IPS-18a (cell line): ENCODE measurements at regions not wholly inside any gene's neighbourhood (a gene's known extent, or its start where the extent isn't known, plus 50 kb on each side); places are given as distances from the start of the nearest gene placed in this dataset.

Experiments
- H3K27ac ChIP-seq: one replicate; pipeline ENCODE4 v1.5.1; 2013; ENCODE audit warnings: low read length
- H3K27me3 ChIP-seq: one replicate; pipeline ENCODE4 v1.6.1; 2013; ENCODE audit warnings: mild to moderate bottlenecking, low read length; ENCODE audit not compliant: control insufficient read depth, insufficient read depth
- H3K36me3 ChIP-seq: one replicate; pipeline ENCODE4 v1.6.1; 2013; ENCODE audit warnings: low read depth, low read length; ENCODE audit not compliant: control insufficient read depth
- H3K4me1 ChIP-seq: one replicate; pipeline ENCODE4 v1.6.1; 2013; ENCODE audit warnings: low read depth, low read length; ENCODE audit not compliant: control insufficient read depth
- H3K4me3 ChIP-seq: one replicate; pipeline ENCODE4 v1.5.1; 2013; ENCODE audit warnings: low read length
- H3K9ac ChIP-seq: one replicate; pipeline ENCODE4 v1.6.1; 2013; ENCODE audit warnings: mild to moderate bottlenecking, low read length, moderate library complexity
- H3K9me3 ChIP-seq: one replicate; pipeline ENCODE4 v1.6.1; 2013; ENCODE audit warnings: low read depth, low read length; ENCODE audit not compliant: control insufficient read depth

GRCh38 chr6:168208402-168208801 is 111.2 kb downstream of the DACT2 start:
- no peaks in the 10 kb centered on the region for H3K36me3 ChIP-seq
- no peak overlapping the region for H3K4me3 ChIP-seq
- no peaks in the 10 kb centered on the region for H3K9me3 ChIP-seq
- peaks cover 13% of the 10 kb centered on the region for H3K4me1 ChIP-seq
- H3K9ac ChIP-seq = no peak overlapping the region
- peaks cover 16% of the 10 kb centered on the region for H3K27me3 ChIP-seq
- H3K27ac ChIP-seq = no peak overlapping the region

- Histone ChIP-seq H3K4me1 (peaks cover 13% of the 10 kb centered on the region), H3K27me3 (peaks cover 16% of the 10 kb centered on the region), H3K9me3 (no peaks in the 10 kb centered on the region), H3K9ac (no peak overlapping the region), H3K4me3 (no peak overlapping the region), H3K27ac (no peak overlapping the region), H3K36me3 (no peaks in the 10 kb centered on the region)
Measured at GRCh38 chr6:168207421-168208175, 112.0 kb downstream of the DACT2 start.

DNA sequence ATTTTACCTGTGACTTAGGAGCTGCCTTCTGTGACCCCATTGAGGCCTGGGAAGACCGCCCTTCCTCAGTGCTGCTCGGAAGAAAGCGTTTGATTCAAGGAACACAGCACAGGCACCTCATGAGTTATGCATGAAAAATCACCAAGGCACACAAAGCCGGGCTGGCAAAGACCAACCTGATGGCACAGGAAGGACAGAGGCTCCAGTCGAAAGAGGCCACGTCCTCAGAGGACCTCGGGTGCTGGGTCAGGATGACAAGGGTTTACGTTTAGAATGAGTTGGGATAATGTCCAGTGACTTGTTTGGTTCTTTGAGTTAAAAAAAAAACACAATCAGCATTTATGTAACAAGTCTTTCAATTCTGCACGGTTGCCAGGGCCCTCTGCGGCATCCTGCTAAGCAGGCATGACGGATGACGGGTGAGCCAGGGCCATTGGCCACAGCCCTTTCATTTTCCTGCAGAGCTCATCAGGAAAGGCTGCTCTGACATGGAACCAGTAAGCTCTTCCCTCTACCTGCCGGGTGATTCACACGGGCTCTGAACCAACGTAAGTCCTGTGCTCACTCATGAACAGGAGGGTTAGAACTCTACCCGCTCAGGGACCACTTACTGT is 112.8 kb downstream of the DACT2 start:
- Histone ChIP-seq H3K27ac (no peak overlapping the region), H3K27me3 (peaks cover 16% of the 10 kb centered on the region), H3K36me3 (no peaks in the 10 kb centered on the region), H3K4me3 (no peak overlapping the region), H3K9ac (no peak overlapping the region), H3K4me1 (peaks cover 13% of the 10 kb centered on the region), H3K9me3 (no peaks in the 10 kb centered on the region)

DNA sequence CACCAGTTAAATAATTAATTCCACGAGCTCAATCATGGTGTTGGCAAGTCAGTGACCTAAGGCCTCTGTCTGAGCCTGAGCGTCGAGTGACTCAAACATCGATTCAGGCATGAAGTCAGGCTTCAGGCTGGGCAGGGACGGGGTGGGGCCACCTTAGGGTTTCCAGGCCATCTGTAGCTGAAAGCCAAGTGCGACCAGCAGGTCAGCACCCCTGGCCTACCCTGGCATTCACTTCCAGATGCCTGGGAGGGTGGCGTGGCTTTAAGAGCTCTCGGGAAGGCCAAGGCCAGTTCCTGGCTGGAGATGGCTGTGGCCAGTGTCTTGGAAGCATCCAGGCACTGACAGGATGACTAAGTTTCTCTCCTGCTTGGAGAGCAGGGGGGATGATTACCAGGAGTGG is 113.4 kb downstream of the DACT2 start:
- Histone ChIP-seq H3K27me3 (peaks cover 16% of the 10 kb centered on the region), H3K9me3 (no peaks in the 10 kb centered on the region), H3K9ac (no peak overlapping the region), H3K4me3 (no peak overlapping the region), H3K36me3 (no peaks in the 10 kb centered on the region), H3K27ac (no peak overlapping the region), H3K4me1 (peaks cover 13% of the 10 kb centered on the region)

- H3K27me3 ChIP-seq = no peaks in the 10 kb centered on the region
- H3K9ac ChIP-seq = no peak overlapping the region
- no peak overlapping the region for H3K27ac ChIP-seq
- H3K9me3 ChIP-seq = no peaks in the 10 kb centered on the region
- no peaks in the 10 kb centered on the region for H3K4me1 ChIP-seq
- H3K36me3 ChIP-seq = no peaks in the 10 kb centered on the region
- no peak overlapping the region for H3K4me3 ChIP-seq
Measured at GRCh38 chr6:168201799-168202198, 117.8 kb downstream of the DACT2 start.

DNA sequence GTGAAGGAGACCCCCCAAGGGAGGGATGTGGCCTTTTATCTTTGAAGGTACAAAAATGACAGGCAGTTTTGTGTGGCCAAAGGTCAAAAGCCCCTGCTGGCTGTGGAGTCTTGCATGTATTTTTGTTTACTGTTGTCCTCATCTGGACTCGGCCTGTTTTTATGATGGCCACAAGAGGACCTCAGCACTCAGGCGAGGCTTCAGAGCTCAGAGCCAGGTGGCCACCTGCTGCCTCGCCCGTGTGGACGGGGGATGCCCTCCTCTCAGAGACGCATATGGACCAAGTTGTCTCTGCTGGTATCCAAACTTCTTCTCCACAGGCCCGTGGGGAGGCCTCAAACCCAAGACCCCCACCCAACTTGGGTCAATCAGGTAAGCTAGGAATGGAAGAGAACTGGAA is 118.2 kb downstream of the DACT2 start:
- Histone ChIP-seq H3K4me1 (no peaks in the 10 kb centered on the region), H3K4me3 (no peak overlapping the region), H3K27me3 (no peaks in the 10 kb centered on the region), H3K9ac (no peak overlapping the region), H3K9me3 (no peaks in the 10 kb centered on the region), H3K27ac (no peak overlapping the region), H3K36me3 (no peaks in the 10 kb centered on the region)

GRCh38 chr6:168200571-168201134 is 118.9 kb downstream of the DACT2 start:
- Histone ChIP-seq H3K4me1 (no peaks in the 10 kb centered on the region), H3K4me3 (no peak overlapping the region)

DNA sequence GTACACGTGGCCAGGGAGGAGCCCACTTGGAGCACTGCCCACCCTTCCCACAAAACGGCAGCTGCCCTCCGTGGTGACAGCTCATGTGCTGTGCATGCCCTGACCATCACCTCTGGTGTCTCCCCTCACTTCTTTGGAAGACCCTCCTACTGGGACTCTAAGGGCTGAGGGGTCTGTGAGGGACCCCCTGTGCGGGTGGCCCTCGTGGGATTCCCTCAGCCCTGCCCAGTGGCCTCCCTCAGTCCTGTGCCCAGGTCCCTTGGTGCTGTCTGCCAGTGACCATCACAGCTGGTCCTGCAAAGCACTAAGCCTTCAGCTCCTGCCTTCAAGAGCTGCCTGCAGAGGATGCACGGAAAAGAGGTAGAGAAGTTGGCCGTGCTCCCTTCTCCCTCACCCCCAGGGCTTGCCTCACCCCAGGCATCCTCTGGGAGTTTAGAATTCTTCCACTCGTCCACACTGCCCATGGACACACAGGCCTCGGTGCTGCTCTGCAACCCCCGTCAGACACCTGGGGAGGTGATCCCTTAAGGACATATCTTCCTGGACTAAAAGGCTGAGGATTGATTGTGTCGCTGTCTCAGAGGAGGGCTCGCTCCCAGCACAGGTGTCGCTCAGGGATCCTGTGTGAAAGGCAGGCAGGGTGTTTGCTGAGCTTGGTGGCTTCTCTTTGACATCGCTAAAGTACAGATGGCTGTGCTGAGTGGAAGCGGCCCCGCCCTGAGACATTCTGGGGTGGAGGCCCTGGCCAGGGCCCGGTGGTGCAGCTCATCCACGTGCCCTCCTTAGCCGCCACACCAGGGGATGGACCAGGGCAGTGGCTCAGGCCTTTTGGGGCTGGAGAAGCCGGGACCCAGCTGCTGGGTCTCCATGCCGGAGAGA is 119.5 kb upstream of the FRMD1 start:
- H3K4me3 ChIP-seq = no peak overlapping the region
- H3K27ac ChIP-seq = no peak overlapping the region
- H3K9ac ChIP-seq = no peak overlapping the region
- H3K27me3 ChIP-seq = no peaks in the 10 kb centered on the region
- H3K9me3 ChIP-seq = no peaks in the 10 kb centered on the region
- no peaks in the 10 kb centered on the region for H3K4me1 ChIP-seq
- H3K36me3 ChIP-seq = no peaks in the 10 kb centered on the region

More at GRCh38 chr6:168200571-168201134, 118.9 kb downstream of the DACT2 start:
- H3K36me3 ChIP-seq = no peaks in the 10 kb centered on the region
- H3K9me3 ChIP-seq = no peaks in the 10 kb centered on the region
- no peaks in the 10 kb centered on the region for H3K27me3 ChIP-seq
- no peak overlapping the region for H3K9ac ChIP-seq
- H3K27ac ChIP-seq = no peak overlapping the region

GRCh38 chr6:168197636-168198301 is 118.8 kb upstream of the FRMD1 start:
- no peaks in the 10 kb centered on the region for H3K4me1 ChIP-seq
- H3K27ac ChIP-seq = no peak overlapping the region
- H3K4me3 ChIP-seq = no peak overlapping the region
- H3K36me3 ChIP-seq = no peaks in the 10 kb centered on the region
- H3K27me3 ChIP-seq = no peaks in the 10 kb centered on the region
- H3K9me3 ChIP-seq = no peaks in the 10 kb centered on the region
- no peak overlapping the region for H3K9ac ChIP-seq

DNA sequence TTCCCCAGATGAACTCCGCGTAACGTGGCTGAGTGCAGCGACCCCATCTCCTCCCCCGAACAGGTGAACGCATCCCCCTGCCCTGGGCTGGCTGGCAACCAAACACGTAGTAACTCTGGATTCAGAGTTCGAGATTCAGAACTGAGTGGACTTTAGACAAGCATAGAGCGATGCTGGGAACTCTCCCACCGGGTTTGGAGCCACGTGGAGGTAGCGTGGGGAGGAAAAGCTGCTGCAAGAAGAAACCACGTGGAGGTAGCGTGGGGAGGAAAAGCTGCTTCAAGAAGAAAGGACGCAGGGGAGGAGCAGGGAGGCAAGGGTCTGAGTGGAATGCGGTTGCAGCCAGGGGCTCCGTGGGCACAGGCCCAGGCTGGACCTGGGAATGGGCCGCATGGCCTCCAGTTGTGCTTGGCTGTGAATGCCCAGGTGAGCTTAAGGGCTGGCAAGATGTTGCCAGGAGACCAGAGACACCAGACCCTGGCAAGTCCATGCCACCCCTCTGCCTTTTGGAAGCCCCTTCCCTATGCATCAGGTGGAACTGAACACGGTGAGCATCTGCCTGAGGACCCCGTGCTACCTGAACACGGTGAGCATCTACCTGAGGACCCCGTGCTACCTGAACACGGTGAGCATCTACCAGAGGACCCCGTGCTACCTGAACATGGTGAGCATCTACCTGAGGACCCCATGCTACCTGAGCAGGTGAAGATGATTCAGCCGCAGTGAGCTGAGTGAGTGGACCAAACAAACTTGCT is 118.0 kb upstream of the FRMD1 start:
- Histone ChIP-seq H3K36me3 (no peaks in the 10 kb centered on the region), H3K4me3 (no peak overlapping the region), H3K27me3 (no peaks in the 10 kb centered on the region), H3K9me3 (no peaks in the 10 kb centered on the region), H3K27ac (no peak overlapping the region), H3K4me1 (no peaks in the 10 kb centered on the region), H3K9ac (no peak overlapping the region)
